Breast epithelium (tissue), 3 donors: ENCODE measurements at regions not wholly inside any gene's neighbourhood (a gene's known extent, or its start where the extent isn't known, plus 50 kb on each side); places are given as distances from the start of the nearest gene placed in this dataset.

ENCODE experiments used
- POLR2AphosphoS5 ChIP-seq, 3 donors: sonication (generic); formaldehyde crosslinking; IDR thresholded peaks; one replicate each; pipeline ENCODE4 v1.6.1; 2017; ENCODE audit warnings: antibody characterized with exemption in 3 of 3
- TF ChIP-seq, protein P1 (sequence below), 3 donors: fragments of 450-650 bp; IDR thresholded peaks; one replicate each; pipeline ENCODE4 v1.5.1; 2016 to 2017; ENCODE audit warnings: antibody characterized with exemption in 3 of 3, mild to moderate bottlenecking in 3 of 3, moderate library complexity in 3 of 3

DNA sequence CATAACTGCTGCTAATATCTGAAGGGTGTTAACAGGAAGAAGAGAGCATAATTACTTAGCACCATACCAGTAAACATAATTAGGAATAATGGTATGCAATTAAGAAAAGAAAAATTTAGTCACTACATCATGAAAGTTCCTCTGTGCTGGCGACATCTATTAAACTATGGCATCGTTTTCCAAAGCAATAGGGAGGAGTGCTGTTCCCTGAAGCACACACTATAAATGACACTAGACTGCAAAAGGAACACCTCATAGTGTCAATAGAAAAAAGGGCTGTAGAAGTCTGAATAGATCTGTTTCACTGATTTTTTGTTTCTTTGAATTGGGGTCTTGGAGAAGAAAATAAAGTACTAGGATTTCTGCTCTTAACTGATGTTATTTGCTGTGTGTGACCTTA lies 773.6 kb upstream of the B3GALT2 start:
- TF ChIP-seq, protein P1, sequence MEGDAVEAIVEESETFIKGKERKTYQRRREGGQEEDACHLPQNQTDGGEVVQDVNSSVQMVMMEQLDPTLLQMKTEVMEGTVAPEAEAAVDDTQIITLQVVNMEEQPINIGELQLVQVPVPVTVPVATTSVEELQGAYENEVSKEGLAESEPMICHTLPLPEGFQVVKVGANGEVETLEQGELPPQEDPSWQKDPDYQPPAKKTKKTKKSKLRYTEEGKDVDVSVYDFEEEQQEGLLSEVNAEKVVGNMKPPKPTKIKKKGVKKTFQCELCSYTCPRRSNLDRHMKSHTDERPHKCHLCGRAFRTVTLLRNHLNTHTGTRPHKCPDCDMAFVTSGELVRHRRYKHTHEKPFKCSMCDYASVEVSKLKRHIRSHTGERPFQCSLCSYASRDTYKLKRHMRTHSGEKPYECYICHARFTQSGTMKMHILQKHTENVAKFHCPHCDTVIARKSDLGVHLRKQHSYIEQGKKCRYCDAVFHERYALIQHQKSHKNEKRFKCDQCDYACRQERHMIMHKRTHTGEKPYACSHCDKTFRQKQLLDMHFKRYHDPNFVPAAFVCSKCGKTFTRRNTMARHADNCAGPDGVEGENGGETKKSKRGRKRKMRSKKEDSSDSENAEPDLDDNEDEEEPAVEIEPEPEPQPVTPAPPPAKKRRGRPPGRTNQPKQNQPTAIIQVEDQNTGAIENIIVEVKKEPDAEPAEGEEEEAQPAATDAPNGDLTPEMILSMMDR (IDR thresholded peaks at IDR 0.05): no peak
- no peak for TF ChIP-seq POLR2AphosphoS5 (IDR thresholded peaks at IDR 0.05)
